ENCODE measurements at regions not wholly inside any gene's neighbourhood (a gene's known extent, or its start where the extent isn't known, plus 50 kb on each side); places are given as distances from the start of the nearest gene placed in this dataset.
"Not testable (repeated sequence)": the region's sequence is repeated elsewhere in the genome, so short reads cannot be mapped to it uniquely, and the experiment has no call there.

- Histone ChIP-seq H3K4me1 (no peaks in the 10 kb centered on the region), H3K27me3 (peaks cover 29% of the 10 kb centered on the region), H3K36me3 (no peaks in the 10 kb centered on the region), H3K9me3 (no peaks in the 10 kb centered on the region), H3K4me3 (no peak overlapping the region), H3K27ac (no peak overlapping the region)
- DNase-seq = no peak
- in situ Hi-C loops (cut with MboI; ENCODE audit: low pct_ligation_motif_present in 1 of 4, low pct_unique_long_range_greater_than_20kb in 1 of 4, low sequenced_read_pairs in 3 of 4) = no loop called here
- intact Hi-C loops (cut with DNase I; ENCODE audit: low total_unique reads) = no loop called here
- 34 to 57% methylated on average over 12 to 22 of the region's 22 CpGs for WGBS, 2 donors (ENCODE audit: low coverage in 1 of 2)
- no peak for TF ChIP-seq EP300 (IDR thresholded peaks at IDR 0.05; ENCODE audit: low read depth)
- no peak for TF ChIP-seq POLR2AphosphoS5 (IDR thresholded peaks at IDR 0.05)
These were observed 319.6 kb downstream of the FAM72C start for GRCh38 chr1:143652187-143652586.

DNA sequence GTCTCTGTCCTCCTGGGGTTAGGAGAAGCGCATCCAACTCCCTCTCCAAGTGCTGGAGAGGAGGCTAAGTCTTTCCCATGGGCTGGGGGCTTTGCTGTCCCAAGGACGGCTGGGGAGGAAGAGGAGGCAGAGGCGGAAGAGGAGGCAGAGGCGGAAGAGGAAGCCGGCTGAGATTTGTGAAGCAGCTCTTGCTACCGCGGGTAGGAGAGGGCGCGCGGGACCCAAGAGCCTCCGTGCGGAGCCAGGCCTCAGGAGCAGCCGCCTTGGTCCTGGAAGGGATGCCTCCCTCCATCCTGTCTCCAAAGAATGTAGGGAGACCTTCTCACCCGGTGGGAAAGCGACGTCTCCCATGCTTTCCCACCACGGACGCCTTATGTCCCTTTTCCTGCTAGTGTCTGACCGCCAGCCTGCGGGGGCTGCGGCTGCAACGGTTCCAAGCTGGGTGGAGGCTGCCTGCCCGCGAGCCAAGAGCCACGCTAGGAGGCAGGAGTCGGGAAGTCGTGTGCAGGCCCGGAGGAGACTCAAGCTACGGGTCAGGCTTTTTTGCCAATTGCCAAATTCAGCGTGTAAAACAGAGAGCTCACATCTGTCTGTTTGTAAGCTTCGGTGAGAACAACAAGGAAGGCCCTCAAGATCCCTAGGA lies 320.3 kb downstream of the FAM72C start:
- intact Hi-C loops (cut with DNase I; ENCODE audit: low total_unique reads) (no loop called here), in situ Hi-C loops (cut with MboI; ENCODE audit: low pct_ligation_motif_present in 1 of 4, low pct_unique_long_range_greater_than_20kb in 1 of 4, low sequenced_read_pairs in 3 of 4) (no loop called here)
- Histone ChIP-seq H3K9me3 (no peaks in the 10 kb centered on the region), H3K27me3 (peaks cover 29% of the 10 kb centered on the region), H3K36me3 (no peaks in the 10 kb centered on the region), H3K4me1 (no peaks in the 10 kb centered on the region), H3K4me3 (no peak overlapping the region), H3K27ac (no peak overlapping the region)
- TF ChIP-seq POLR2AphosphoS5 (IDR thresholded peaks at IDR 0.05) = no peak
- no peak for TF ChIP-seq CTCF (IDR thresholded peaks at IDR 0.05)
- TF ChIP-seq POLR2A (IDR thresholded peaks at IDR 0.05) = no peak
- TF ChIP-seq EP300 (IDR thresholded peaks at IDR 0.05; ENCODE audit: low read depth) = no peak
- DNase-seq = no peak
- WGBS, 2 donors (ENCODE audit: low coverage in 1 of 2) = 57% methylated on average over 31 of the region's 31 CpGs; no CpG with 5 or more reads in 1 of the 2 donors

GRCh38 chr1:143644035-143644434 lies 327.8 kb downstream of the FAM72C start:
- H3K27ac ChIP-seq; intact Hi-C loops (cut with DNase I; ENCODE audit: low total_unique reads); in situ Hi-C loops (cut with MboI; ENCODE audit: low pct_ligation_motif_present in 1 of 4, low pct_unique_long_range_greater_than_20kb in 1 of 4, low sequenced_read_pairs in 3 of 4); H3K4me1 ChIP-seq; DNase-seq; H3K4me3 ChIP-seq; H3K36me3 ChIP-seq; H3K9me3 ChIP-seq: not testable (repeated sequence)
- peaks cover 20% of the 10 kb centered on the region for H3K27me3 ChIP-seq
- WGBS, 2 donors (ENCODE audit: low coverage in 1 of 2) = 0 to 44% methylated on average over 1 of the region's 1 CpG

DNA sequence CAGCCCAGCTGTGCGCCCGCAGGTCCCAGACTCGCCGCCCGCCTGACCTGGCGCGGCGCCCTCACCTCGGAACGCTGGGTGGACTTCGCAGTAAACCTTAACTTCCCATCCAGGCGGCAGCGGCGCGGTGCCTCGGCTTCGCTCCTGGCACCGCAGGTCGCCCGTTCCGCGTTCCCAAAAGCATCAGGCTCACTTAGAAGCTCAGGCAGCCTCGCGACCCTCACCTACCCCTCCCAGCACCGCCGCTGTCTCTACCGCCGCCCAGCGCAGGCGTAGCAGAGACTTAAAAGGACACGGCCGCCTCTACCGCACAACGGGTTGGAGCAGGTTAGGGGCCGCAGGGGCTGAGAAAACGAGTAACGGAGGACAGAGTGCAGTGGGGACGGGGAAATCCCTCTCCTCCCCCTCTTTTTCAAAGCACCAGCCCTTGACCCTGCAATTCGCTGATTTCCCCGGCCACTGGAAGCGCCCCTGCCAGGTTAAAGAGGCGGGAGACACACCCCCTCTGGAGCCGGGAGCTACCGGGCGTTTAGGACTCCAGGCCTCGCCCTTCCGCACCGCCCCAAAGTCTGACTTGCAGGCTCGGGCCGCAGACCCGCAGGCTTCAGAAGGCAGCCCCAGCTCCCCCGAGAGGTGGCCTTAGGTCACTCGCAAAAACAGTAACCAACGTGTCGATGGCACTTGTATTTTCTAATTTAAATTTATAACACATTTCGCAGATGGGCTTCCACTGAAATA lies 328.5 kb downstream of the FAM72C start:
- no peak overlapping the region for H3K4me3 ChIP-seq
- DNase-seq = no peak
- no peaks in the 10 kb centered on the region for H3K36me3 ChIP-seq
- in situ Hi-C loops (cut with MboI; ENCODE audit: low pct_ligation_motif_present in 1 of 4, low pct_unique_long_range_greater_than_20kb in 1 of 4, low sequenced_read_pairs in 3 of 4) = no loop called here
- H3K9me3 ChIP-seq = no peaks in the 10 kb centered on the region
- H3K27me3 ChIP-seq = peaks cover 20% of the 10 kb centered on the region
- intact Hi-C loops (cut with DNase I; ENCODE audit: low total_unique reads) = no loop called here
- H3K4me1 ChIP-seq = no peaks in the 10 kb centered on the region
- 20 to 32% methylated on average over 4 to 45 of the region's 56 CpGs for WGBS, 2 donors (ENCODE audit: low coverage in 1 of 2)
- no peak for TF ChIP-seq CTCF (IDR thresholded peaks at IDR 0.05)
- no peak for TF ChIP-seq EP300 (IDR thresholded peaks at IDR 0.05; ENCODE audit: low read depth)
- TF ChIP-seq POLR2AphosphoS5 (IDR thresholded peaks at IDR 0.05) = no peak
- no peak for TF ChIP-seq POLR2A (IDR thresholded peaks at IDR 0.05)
- no peak overlapping the region for H3K27ac ChIP-seq

GRCh38 chr1:143625886-143626285 lies 345.9 kb downstream of the FAM72C start:
- TF ChIP-seq POLR2A (IDR thresholded peaks at IDR 0.05) = no peak
- no peak for TF ChIP-seq EP300 (IDR thresholded peaks at IDR 0.05; ENCODE audit: low read depth)
- no peak for TF ChIP-seq POLR2AphosphoS5 (IDR thresholded peaks at IDR 0.05)
- TF ChIP-seq CTCF (IDR thresholded peaks at IDR 0.05) = no peak
- H3K4me1 ChIP-seq = no peaks in the 10 kb centered on the region
- no peaks in the 10 kb centered on the region for H3K9me3 ChIP-seq
- no peaks in the 10 kb centered on the region for H3K36me3 ChIP-seq
- in situ Hi-C loops (cut with MboI; ENCODE audit: low pct_ligation_motif_present in 1 of 4, low pct_unique_long_range_greater_than_20kb in 1 of 4, low sequenced_read_pairs in 3 of 4) = no loop called here
- intact Hi-C loops (cut with DNase I; ENCODE audit: low total_unique reads) = no loop called here
- H3K27ac ChIP-seq = no peak overlapping the region
- DNase-seq = no peak
- H3K27me3 ChIP-seq = no peaks in the 10 kb centered on the region
- whole genome bisulfite sequencing, 2 donors (ENCODE audit: low coverage in 1 of 2) = 38 to 43% methylated on average over 2 of the region's 2 CpGs
- no peak overlapping the region for H3K4me3 ChIP-seq

Data from transverse colon (tissue), 4 donors.